ENCODE measurements at regions not wholly inside any gene's neighbourhood (a gene's known extent, or its start where the extent isn't known, plus 50 kb on each side); places are given as distances from the start of the nearest gene placed in this dataset.

- no peaks in the 10 kb centered on the region for H3K79me1 ChIP-seq (ENCODE audit: insufficient read depth, low read depth, low read length, poor library complexity, severe bottlenecking)
- H3K9me3 Mint-ChIP-seq: peaks cover 87 to 96% of the 10 kb centered on the region in 2 experiments
- no peak overlapping the region for H3K56ac ChIP-seq (ENCODE audit: insufficient read length, low read depth, low read length)
- H4K5ac ChIP-seq (ENCODE audit: insufficient read length, low read depth, low read length): no peak overlapping the region
- no peak overlapping the region for H3K23ac ChIP-seq (ENCODE audit: insufficient read length, low read depth, low read length)
- H3T11ph ChIP-seq (ENCODE audit: low read length): no peak overlapping the region
- no peak overlapping the region for H3K18ac ChIP-seq (ENCODE audit: insufficient read length, low read depth, low read length)
- WGBS (ENCODE audit: extremely low coverage, insufficient read length, low lambda C conversion rate): no CpG with 5 or more reads among the region's 1 CpG
- no peak for TF ChIP-seq CTCF (conservative IDR thresholded peaks at IDR 0.05)
- H3K36me3 Mint-ChIP-seq (ENCODE audit: insufficient read depth in 1 of 3, low read depth in 3 of 3): peaks cover 0 to 20% (median 18%) of the 10 kb centered on the region in 3 experiments; a peak in 5 of 7 replicates
- H4K91ac ChIP-seq (ENCODE audit: insufficient read length, low read depth, low read length): no peak overlapping the region
- no peaks in the 10 kb centered on the region for H4K20me1 ChIP-seq (ENCODE audit: control insufficient read depth, insufficient read depth, insufficient read length)
- H4K8ac ChIP-seq (replicated peaks; ENCODE audit: insufficient read length, low read depth, low read length): no peak overlapping the region
- peaks cover 55% of the 10 kb centered on the region for H3K9me3 ChIP-seq (ENCODE audit: control insufficient read depth, low read depth, low read length)
- no peak overlapping the region for H3K14ac ChIP-seq (ENCODE audit: insufficient read depth, low read length)
- H3K27me3 Mint-ChIP-seq (ENCODE audit: low read depth): no peaks in the 10 kb centered on the region; the same call in 1 of the 2 replicates
- H3K27me3 ChIP-seq (ENCODE audit: insufficient read depth, low read length): no peaks in the 10 kb centered on the region
- H3K4me2 ChIP-seq (ENCODE audit: insufficient read depth, insufficient read length, low read length): no peak overlapping the region
- H2BK15ac ChIP-seq (ENCODE audit: low read depth, low read length): no peak overlapping the region
- no peaks in the 10 kb centered on the region for H3K23me2 ChIP-seq (ENCODE audit: insufficient read length, low read depth, low read length, poor library complexity, severe bottlenecking)
- H3K27ac Mint-ChIP-seq: no peak overlapping the region
- no peak for DNase-seq
- H3K4me3 Mint-ChIP-seq: no peak overlapping the region
- H2BK12ac ChIP-seq (ENCODE audit: insufficient read length, low read depth, low read length): no peak overlapping the region
- no peak overlapping the region for H2AK5ac ChIP-seq (ENCODE audit: insufficient read length, low read length)
- H3K4ac ChIP-seq (ENCODE audit: low read depth, low read length): no peak overlapping the region
- no peak overlapping the region for H2BK5ac ChIP-seq (ENCODE audit: insufficient read length, low read length)
- no peak overlapping the region for H3K27ac ChIP-seq (ENCODE audit: insufficient read length, low read depth, low read length)
- no peaks in the 10 kb centered on the region for H3K79me2 ChIP-seq (ENCODE audit: insufficient read depth, low read length)
- no peak overlapping the region for H2BK120ac ChIP-seq (ENCODE audit: low read depth, low read length, poor library complexity, severe bottlenecking)
- no peaks in the 10 kb centered on the region for H3K4me1 ChIP-seq (ENCODE audit: insufficient read depth, low read length)
- H3K4me1 Mint-ChIP-seq: no peaks in the 10 kb centered on the region
- no peak overlapping the region for H2AFZ ChIP-seq (ENCODE audit: low read length)
- H2BK20ac ChIP-seq (ENCODE audit: low read depth, low read length, poor library complexity, severe bottlenecking): no peak overlapping the region
- H3K9ac ChIP-seq (ENCODE audit: extremely low read depth, insufficient read length, low read length): no peak overlapping the region
These were observed 308.4 kb downstream of the ZNF248 start for GRCh38 chr10:37549054-37549453.

Data from H9 (cell line).